WTC11 (cell line): ENCODE measurements at regions not wholly inside any gene's neighbourhood (a gene's known extent, or its start where the extent isn't known, plus 50 kb on each side); places are given as distances from the start of the nearest gene placed in this dataset.

Experiments used
- ATAC-seq: fragments of 200-7000 bp; cut with Tn5 transposase; 2 replicates; pipeline ENCODE4 v1.10.0; 2021; ENCODE audit warnings: mild to moderate bottlenecking, moderate library complexity
- CTCF ChIA-PET: fragments of 300-600 bp; sonication (Branson Sonifier 250); formaldehyde crosslinking; loops from one replicate; lab custom pipeline; 2021; ENCODE audit warnings: antibody characterized with exemption; lab: Charles Lee
- POLR2A ChIA-PET: fragments of 350-600 bp; sonication (Branson Sonifier 250); formaldehyde crosslinking; loops from one replicate; lab custom pipeline; 2021; ENCODE audit warnings: antibody characterized with exemption; lab: Charles Lee
- DNase-seq: peaks from one replicate; pipeline ENCODE4 v3.0.0; 2021; ENCODE audit warnings: low spot score
- H3K27ac Mint-ChIP-seq: 2 replicates; pipeline ENCODE4 v1.8.0; 2021; ENCODE audit warnings: mixed read lengths
- H3K27me3 Mint-ChIP-seq: 2 replicates; pipeline ENCODE4 v1.8.0; 2021; ENCODE audit warnings: low read depth, mild to moderate bottlenecking, moderate library complexity, mixed read lengths
- H3K36me3 Mint-ChIP-seq: 2 replicates; pipeline ENCODE4 v1.8.0; 2021; ENCODE audit warnings: mixed read lengths
- H3K4me1 Mint-ChIP-seq: 2 replicates; pipeline ENCODE4 v1.8.0; 2022; ENCODE audit warnings: mixed read lengths
- H3K4me3 Mint-ChIP-seq: 2 replicates; pipeline ENCODE4 v1.8.0; 2021; ENCODE audit warnings: mild to moderate bottlenecking, moderate library complexity, mixed read lengths
- H3K9me3 Mint-ChIP-seq: 2 replicates; pipeline ENCODE4 v1.8.0; 2021; ENCODE audit warnings: mixed read lengths
- ARID4B ChIP-seq: sonication (generic); formaldehyde crosslinking; IDR thresholded peaks from 2 replicates; pipeline ENCODE4 v1.8.0; 2023; ENCODE audit warnings: missing genetic modification reagents, mild to moderate bottlenecking, borderline replicate concordance
- ATF1 ChIP-seq: sonication (generic); formaldehyde crosslinking; IDR thresholded peaks from 2 replicates; pipeline ENCODE4 v1.8.1; 2023; ENCODE audit warnings: mild to moderate bottlenecking, moderate library complexity, missing genetic modification reagents
- ATF2 ChIP-seq: sonication (generic); formaldehyde crosslinking; IDR thresholded peaks from 2 replicates; pipeline ENCODE4 v1.8.1; 2022; ENCODE audit warnings: low read depth, missing genetic modification reagents, borderline replicate concordance
- CREB1 ChIP-seq: sonication (generic); formaldehyde crosslinking; IDR thresholded peaks from 2 replicates; pipeline ENCODE4 v1.8.0; 2023; ENCODE audit warnings: mild to moderate bottlenecking, missing genetic modification reagents
- CREM ChIP-seq: sonication (generic); formaldehyde crosslinking; IDR thresholded peaks from 2 replicates; pipeline ENCODE4 v1.8.1; 2022; ENCODE audit warnings: mild to moderate bottlenecking, missing genetic modification reagents, moderate library complexity
- E2F4 ChIP-seq: sonication (generic); formaldehyde crosslinking; IDR thresholded peaks from 2 replicates; pipeline ENCODE4 v1.8.1; 2022; ENCODE audit warnings: low read depth, mild to moderate bottlenecking, moderate library complexity, missing genetic modification reagents, borderline replicate concordance
- ELF4 ChIP-seq: sonication (generic); formaldehyde crosslinking; IDR thresholded peaks from 2 replicates; pipeline ENCODE4 v1.8.1; 2022; ENCODE audit warnings: low read depth, mild to moderate bottlenecking, moderate library complexity, missing genetic modification reagents
- ESRRA ChIP-seq: sonication (generic); formaldehyde crosslinking; IDR thresholded peaks from 2 replicates; pipeline ENCODE4 v1.8.1; 2022; ENCODE audit warnings: mild to moderate bottlenecking, missing genetic modification reagents, borderline replicate concordance
- GABPB1 ChIP-seq: sonication (generic); formaldehyde crosslinking; IDR thresholded peaks from 2 replicates; pipeline ENCODE4 v1.8.1; 2023; ENCODE audit warnings: mild to moderate bottlenecking, missing genetic modification reagents
- GTF2I ChIP-seq: fragments of 250-450 bp; sonication (Bioruptor Pico); conservative IDR thresholded peaks from 2 replicates; pipeline ENCODE4 v1.4.0; 2021; ENCODE audit warnings: mild to moderate bottlenecking
- HMGA2 ChIP-seq: fragments of 250-450 bp; sonication (Bioruptor Pico); IDR thresholded peaks from 2 replicates; pipeline ENCODE4 v1.4.0; 2021; ENCODE audit warnings: mild to moderate bottlenecking, moderate library complexity
- MXD4 ChIP-seq: fragments of 250-450 bp; sonication (Bioruptor Pico); IDR thresholded peaks from 2 replicates; pipeline ENCODE4 v1.8.0; 2021; ENCODE audit warnings: mild to moderate bottlenecking, moderate library complexity, borderline replicate concordance
- OVOL2 ChIP-seq: fragments of 250-450 bp; sonication (Bioruptor Pico); IDR thresholded peaks from 2 replicates; pipeline ENCODE4 v1.9.0; 2021; ENCODE audit warnings: mild to moderate bottlenecking, borderline replicate concordance
- RELA ChIP-seq: sonication (generic); formaldehyde crosslinking; IDR thresholded peaks from 2 replicates; pipeline ENCODE4 v1.8.1; 2022; ENCODE audit warnings: missing genetic modification reagents, mild to moderate bottlenecking, borderline replicate concordance
- TP53 ChIP-seq: sonication (generic); formaldehyde crosslinking; IDR thresholded peaks from 2 replicates; pipeline ENCODE4 v1.8.1; 2023; ENCODE audit warnings: mild to moderate bottlenecking, missing genetic modification reagents
- ZNF138 ChIP-seq: sonication (generic); formaldehyde crosslinking; conservative IDR thresholded peaks from 2 replicates; pipeline ENCODE4 v1.8.1; 2022; ENCODE audit warnings: mild to moderate bottlenecking, moderate library complexity, missing genetic modification reagents
- ZNF219 ChIP-seq: sonication (generic); formaldehyde crosslinking; IDR thresholded peaks from 2 replicates; pipeline ENCODE4 v1.8.0; 2023; ENCODE audit warnings: missing genetic modification reagents, mild to moderate bottlenecking, borderline replicate concordance
- ZNF232 ChIP-seq: sonication (generic); formaldehyde crosslinking; IDR thresholded peaks from 2 replicates; pipeline ENCODE4 v1.8.0; 2022; ENCODE audit warnings: mild to moderate bottlenecking, missing genetic modification reagents
- ZNF317 ChIP-seq: sonication (generic); formaldehyde crosslinking; IDR thresholded peaks from 2 replicates; pipeline ENCODE4 v1.8.1; 2023; ENCODE audit warnings: low read depth, mild to moderate bottlenecking, moderate library complexity, missing genetic modification reagents, borderline replicate concordance
- TF ChIP-seq, protein P1 (sequence below): sonication (generic); formaldehyde crosslinking; IDR thresholded peaks from 2 replicates; pipeline ENCODE4 v1.8.1; 2023; ENCODE audit warnings: mild to moderate bottlenecking, missing genetic modification reagents, borderline replicate concordance
- TF ChIP-seq, protein P2 (sequence below): sonication (generic); formaldehyde crosslinking; IDR thresholded peaks from 2 replicates; pipeline ENCODE4 v1.8.1; 2022; ENCODE audit warnings: mild to moderate bottlenecking, missing genetic modification reagents, moderate library complexity, borderline replicate concordance
- TF ChIP-seq, protein P3 (sequence below): sonication (generic); formaldehyde crosslinking; IDR thresholded peaks from 2 replicates; pipeline ENCODE4 v1.8.1; 2022; ENCODE audit warnings: mild to moderate bottlenecking, moderate library complexity, missing genetic modification reagents
- TF ChIP-seq, protein P4 (sequence below): fragments of 250-450 bp; sonication (Bioruptor Pico); IDR thresholded peaks from 2 replicates; pipeline ENCODE4 v1.9.0; 2021; ENCODE audit warnings: moderate library complexity, mild to moderate bottlenecking, inconsistent platforms, borderline replicate concordance

DNA sequence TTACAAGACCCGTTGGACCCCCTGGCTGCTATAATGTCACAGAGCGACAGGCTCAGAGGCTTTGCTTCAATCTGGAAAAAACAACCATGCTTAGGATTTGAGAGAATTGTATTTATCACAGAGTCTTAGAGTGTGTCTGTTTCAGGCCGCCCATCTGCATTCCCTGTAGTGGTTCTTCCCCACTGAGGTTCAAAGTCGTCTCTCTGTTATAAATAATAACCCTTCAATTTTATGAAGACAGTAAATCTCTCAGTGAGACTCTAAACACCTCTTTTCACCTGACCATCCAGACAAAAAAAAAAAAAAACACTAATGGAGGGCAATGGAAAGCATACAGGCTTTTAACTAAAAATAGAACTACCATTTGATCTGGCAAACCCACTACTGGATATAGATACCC, 565.4 kb upstream of the AUTS2 start (continued):
- TF ChIP-seq, protein P1, sequence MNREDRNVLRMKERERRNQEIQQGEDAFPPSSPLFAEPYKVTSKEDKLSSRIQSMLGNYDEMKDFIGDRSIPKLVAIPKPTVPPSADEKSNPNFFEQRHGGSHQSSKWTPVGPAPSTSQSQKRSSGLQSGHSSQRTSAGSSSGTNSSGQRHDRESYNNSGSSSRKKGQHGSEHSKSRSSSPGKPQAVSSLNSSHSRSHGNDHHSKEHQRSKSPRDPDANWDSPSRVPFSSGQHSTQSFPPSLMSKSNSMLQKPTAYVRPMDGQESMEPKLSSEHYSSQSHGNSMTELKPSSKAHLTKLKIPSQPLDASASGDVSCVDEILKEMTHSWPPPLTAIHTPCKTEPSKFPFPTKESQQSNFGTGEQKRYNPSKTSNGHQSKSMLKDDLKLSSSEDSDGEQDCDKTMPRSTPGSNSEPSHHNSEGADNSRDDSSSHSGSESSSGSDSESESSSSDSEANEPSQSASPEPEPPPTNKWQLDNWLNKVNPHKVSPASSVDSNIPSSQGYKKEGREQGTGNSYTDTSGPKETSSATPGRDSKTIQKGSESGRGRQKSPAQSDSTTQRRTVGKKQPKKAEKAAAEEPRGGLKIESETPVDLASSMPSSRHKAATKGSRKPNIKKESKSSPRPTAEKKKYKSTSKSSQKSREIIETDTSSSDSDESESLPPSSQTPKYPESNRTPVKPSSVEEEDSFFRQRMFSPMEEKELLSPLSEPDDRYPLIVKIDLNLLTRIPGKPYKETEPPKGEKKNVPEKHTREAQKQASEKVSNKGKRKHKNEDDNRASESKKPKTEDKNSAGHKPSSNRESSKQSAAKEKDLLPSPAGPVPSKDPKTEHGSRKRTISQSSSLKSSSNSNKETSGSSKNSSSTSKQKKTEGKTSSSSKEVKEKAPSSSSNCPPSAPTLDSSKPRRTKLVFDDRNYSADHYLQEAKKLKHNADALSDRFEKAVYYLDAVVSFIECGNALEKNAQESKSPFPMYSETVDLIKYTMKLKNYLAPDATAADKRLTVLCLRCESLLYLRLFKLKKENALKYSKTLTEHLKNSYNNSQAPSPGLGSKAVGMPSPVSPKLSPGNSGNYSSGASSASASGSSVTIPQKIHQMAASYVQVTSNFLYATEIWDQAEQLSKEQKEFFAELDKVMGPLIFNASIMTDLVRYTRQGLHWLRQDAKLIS (CRISPR knock-in tag), result no peak
- TF ChIP-seq CREM (CRISPR knock-in tag) (no peak), ATF1 (CRISPR knock-in tag) (no peak), ELF4 (CRISPR knock-in tag) (no peak), HMGA2 (CRISPR knock-in tag) (no peak)
- TF ChIP-seq, protein P2, sequence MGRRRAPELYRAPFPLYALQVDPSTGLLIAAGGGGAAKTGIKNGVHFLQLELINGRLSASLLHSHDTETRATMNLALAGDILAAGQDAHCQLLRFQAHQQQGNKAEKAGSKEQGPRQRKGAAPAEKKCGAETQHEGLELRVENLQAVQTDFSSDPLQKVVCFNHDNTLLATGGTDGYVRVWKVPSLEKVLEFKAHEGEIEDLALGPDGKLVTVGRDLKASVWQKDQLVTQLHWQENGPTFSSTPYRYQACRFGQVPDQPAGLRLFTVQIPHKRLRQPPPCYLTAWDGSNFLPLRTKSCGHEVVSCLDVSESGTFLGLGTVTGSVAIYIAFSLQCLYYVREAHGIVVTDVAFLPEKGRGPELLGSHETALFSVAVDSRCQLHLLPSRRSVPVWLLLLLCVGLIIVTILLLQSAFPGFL (CRISPR knock-in tag), result no peak

DNA sequence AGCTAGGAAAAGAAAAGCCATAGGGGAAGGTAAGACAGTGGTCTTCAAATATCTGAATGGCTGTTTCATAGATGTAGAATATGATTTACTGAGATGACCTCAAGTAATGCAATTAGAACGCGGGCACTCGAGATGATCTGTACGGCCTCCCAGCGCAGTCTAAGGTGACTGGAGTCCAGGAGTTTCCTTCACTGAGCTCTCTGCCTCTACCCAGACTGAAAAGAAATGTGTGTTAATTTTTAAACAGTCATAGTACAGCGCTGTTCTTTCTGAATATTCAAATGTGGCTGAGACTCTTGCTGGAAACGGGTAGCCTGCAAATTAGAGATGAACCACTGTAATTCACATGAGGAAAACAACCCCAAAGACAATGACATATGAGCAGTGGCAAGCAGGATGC, 562.4 kb upstream of the AUTS2 start:
- no peak for DNase-seq
- no peak for ATAC-seq
- no peaks in the 10 kb centered on the region for H3K36me3 Mint-ChIP-seq
- no peak overlapping the region for H3K27ac Mint-ChIP-seq
- ChIA-PET POLR2A (no interaction called here), CTCF (no interaction called here)
- H3K4me3 Mint-ChIP-seq, result no peak overlapping the region
- no peaks in the 10 kb centered on the region for H3K27me3 Mint-ChIP-seq
- no peaks in the 10 kb centered on the region for H3K9me3 Mint-ChIP-seq
- H3K4me1 Mint-ChIP-seq, result no peaks in the 10 kb centered on the region
- no peak for TF ChIP-seq GTF2I
- no peak for TF ChIP-seq E2F4
- TF ChIP-seq ZNF232 (CRISPR knock-in tag), result no peak
- TF ChIP-seq ARID4B, result no peak
- no peak for TF ChIP-seq ZNF138 (CRISPR knock-in tag)
- TF ChIP-seq, protein P3, sequence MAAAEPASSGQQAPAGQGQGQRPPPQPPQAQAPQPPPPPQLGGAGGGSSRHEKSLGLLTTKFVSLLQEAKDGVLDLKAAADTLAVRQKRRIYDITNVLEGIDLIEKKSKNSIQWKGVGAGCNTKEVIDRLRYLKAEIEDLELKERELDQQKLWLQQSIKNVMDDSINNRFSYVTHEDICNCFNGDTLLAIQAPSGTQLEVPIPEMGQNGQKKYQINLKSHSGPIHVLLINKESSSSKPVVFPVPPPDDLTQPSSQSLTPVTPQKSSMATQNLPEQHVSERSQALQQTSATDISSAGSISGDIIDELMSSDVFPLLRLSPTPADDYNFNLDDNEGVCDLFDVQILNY (CRISPR knock-in tag), result no peak
- no peak for TF ChIP-seq ZNF317 (CRISPR knock-in tag)
- no peak for TF ChIP-seq CREB1 (CRISPR knock-in tag)
- no peak for TF ChIP-seq TP53
- TF ChIP-seq, protein P4, sequence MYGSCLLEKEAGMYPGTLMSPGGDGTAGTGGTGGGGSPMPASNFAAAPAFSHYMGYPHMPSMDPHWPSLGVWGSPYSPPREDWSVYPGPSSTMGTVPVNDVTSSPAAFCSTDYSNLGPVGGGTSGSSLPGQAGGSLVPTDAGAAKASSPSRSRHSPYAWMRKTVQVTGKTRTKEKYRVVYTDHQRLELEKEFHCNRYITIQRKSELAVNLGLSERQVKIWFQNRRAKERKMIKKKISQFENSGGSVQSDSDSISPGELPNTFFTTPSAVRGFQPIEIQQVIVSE (CRISPR knock-in tag), result no peak
- TF ChIP-seq OVOL2 (CRISPR knock-in tag), result no peak
- TF ChIP-seq ESRRA, result no peak
- TF ChIP-seq RELA (CRISPR knock-in tag), result no peak
- no peak for TF ChIP-seq ZNF219 (CRISPR knock-in tag)
- TF ChIP-seq ATF2 (CRISPR knock-in tag), result no peak
- no peak for TF ChIP-seq MXD4 (CRISPR knock-in tag)
- TF ChIP-seq GABPB1 (CRISPR knock-in tag), result no peak
